ENCODE measurements at regions not wholly inside any gene's neighbourhood (a gene's known extent, or its start where the extent isn't known, plus 50 kb on each side); places are given as distances from the start of the nearest gene placed in this dataset.

- Histone ChIP-seq H2BK20ac (ENCODE audit: low read depth, low read length) (no peak overlapping the region), H2BK5ac (ENCODE audit: low read depth, low read length, poor library complexity, severe bottlenecking) (no peak overlapping the region), H3K9ac (ENCODE audit: low read depth, low read length) (no peak overlapping the region), H3K9me1 (ENCODE audit: insufficient read depth, low read length) (no peaks in the 10 kb centered on the region), H3K79me1 (ENCODE audit: low read depth in 1 of 2, low read length in 2 of 2) (no peaks in the 10 kb centered on the region), H3K9me3 (ENCODE audit: control insufficient read depth, insufficient read depth, low read length) (no peaks in the 10 kb centered on the region), H2AK9ac (replicated peaks; ENCODE audit: low read depth, low read length, poor library complexity) (no peak overlapping the region), H3K27ac (ENCODE audit: insufficient read depth, low read length) (no peak overlapping the region), H3K27me3 (ENCODE audit: control insufficient read depth, insufficient read depth, low read length) (peaks cover 2% of the 10 kb centered on the region; the same call in 1 of the 2 replicates), H3K4ac (ENCODE audit: low read depth, low read length) (no peak overlapping the region), H4K20me1 (ENCODE audit: insufficient read depth, low read length) (no peaks in the 10 kb centered on the region), H3K18ac (ENCODE audit: low read depth, low read length) (no peak overlapping the region), H3K4me1 (ENCODE audit: control insufficient read depth, insufficient read depth, low read length) (no peaks in the 10 kb centered on the region; the same call in 1 of the 2 replicates), H2AFZ (replicated peaks; ENCODE audit: low read length, poor library complexity) (no peak overlapping the region), H3K14ac (replicated peaks; ENCODE audit: low read depth, low read length) (no peak overlapping the region), H3K4me2 (ENCODE audit: low read depth, low read length) (no peak overlapping the region), H2BK15ac (ENCODE audit: low read depth, low read length) (no peak overlapping the region), H4K8ac (ENCODE audit: low read depth in 2 of 2, low read length in 2 of 2) (no peak overlapping the region), H4K91ac (ENCODE audit: insufficient read depth, low read depth, low read length) (no peak overlapping the region), H4K5ac (ENCODE audit: low read depth, low read length) (no peak overlapping the region), H3K23ac (ENCODE audit: low read depth, low read length) (no peak overlapping the region), H3K56ac (ENCODE audit: extremely low read depth, insufficient read depth, low read length) (no peak overlapping the region), H2AK5ac (ENCODE audit: low read depth, low read length) (no peak overlapping the region), H2BK120ac (ENCODE audit: low read depth, low read length) (no peak overlapping the region), H3K4me3 (ENCODE audit: insufficient read depth, low read depth, low read length) (no peak overlapping the region), H3K36me3 (ENCODE audit: control insufficient read depth, insufficient read depth, low read length) (no peaks in the 10 kb centered on the region)
- ATAC-seq (ENCODE audit: low read depth) (no peak), DNase-seq (no peak)
- CTCF ChIA-PET = no interaction called here
- TF ChIP-seq RCOR1 (IDR thresholded peaks at IDR 0.05; ENCODE audit: insufficient replicate concordance, low read length) = no peak
- TF ChIP-seq FOS (IDR thresholded peaks at IDR 0.05; ENCODE audit: low read depth, low read length) = no peak
- no peak for TF ChIP-seq SMC3 (IDR thresholded peaks at IDR 0.05; ENCODE audit: low read depth, low read length)
- TF ChIP-seq MAFK (IDR thresholded peaks at IDR 0.05; ENCODE audit: low read depth, low read length) = no peak
- in situ Hi-C loops (cut with MboI; ENCODE audit: low sequenced_read_pairs) (no loop called here), dilution Hi-C loops (cut with HindIII; ENCODE audit: low sequenced_read_pairs, unreplicated experiment) (no loop called here), intact Hi-C loops (cut with micrococcal nuclease) (no loop called here)
- WGBS, 2 experiments (ENCODE audit: extremely low coverage in 2 of 2, insufficient read length in 1 of 2) = no CpG with 5 or more reads among the region's 2 CpGs
- BruUV-seq (replicated peaks) = no TSS peak
- POLR2A ChIA-PET (ENCODE audit: unreplicated experiment) = no interaction called here
Measured at GRCh38 chr1:112264553-112264952, 131.5 kb upstream of the CTTNBP2NL start.
